ENCODE measurements at regions not wholly inside any gene's neighbourhood (a gene's known extent, or its start where the extent isn't known, plus 50 kb on each side); places are given as distances from the start of the nearest gene placed in this dataset.

DNA sequence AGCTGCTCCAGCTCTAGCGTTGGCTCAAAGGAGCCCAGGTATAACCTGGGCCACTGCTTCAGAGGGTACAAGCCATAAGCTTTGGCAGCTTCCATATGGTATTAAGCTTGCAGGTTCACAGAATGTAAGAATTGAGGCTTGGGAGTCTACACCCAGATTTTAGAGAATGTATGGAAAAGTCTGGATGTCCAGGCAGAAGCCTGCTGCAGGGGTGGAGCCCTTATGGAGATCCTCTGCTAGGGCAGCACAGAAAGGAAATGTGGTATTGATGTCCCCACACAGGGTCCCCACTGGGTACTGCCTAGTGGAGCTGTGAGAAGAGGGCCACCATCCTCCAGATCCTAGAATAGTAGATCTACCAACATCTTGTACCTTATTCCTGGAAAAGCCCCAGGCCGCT is 626.9 kb downstream of the MAT2B start:
- no peaks in the 10 kb centered on the region for H3K9me3 ChIP-seq
- no peak overlapping the region for H3K4me3 ChIP-seq (replicated peaks in 1 of 3)
- H3K4me1 ChIP-seq: no peaks in the 10 kb centered on the region
- no peak for DNase-seq
- no peak overlapping the region for H3K27ac ChIP-seq
- H3K27me3 ChIP-seq: no peaks in the 10 kb centered on the region
- H3K36me3 ChIP-seq: no peaks in the 10 kb centered on the region
- 97 to 100% methylated on average over 1 to 2 of the region's 2 CpGs for WGBS, 2 donors
- no peak for TF ChIP-seq CTCF (IDR thresholded peaks at IDR 0.05)
- TF ChIP-seq POLR2A (IDR thresholded peaks at IDR 0.05): no peak
- intact Hi-C loops (cut with DNase I): no loop called here

DNA sequence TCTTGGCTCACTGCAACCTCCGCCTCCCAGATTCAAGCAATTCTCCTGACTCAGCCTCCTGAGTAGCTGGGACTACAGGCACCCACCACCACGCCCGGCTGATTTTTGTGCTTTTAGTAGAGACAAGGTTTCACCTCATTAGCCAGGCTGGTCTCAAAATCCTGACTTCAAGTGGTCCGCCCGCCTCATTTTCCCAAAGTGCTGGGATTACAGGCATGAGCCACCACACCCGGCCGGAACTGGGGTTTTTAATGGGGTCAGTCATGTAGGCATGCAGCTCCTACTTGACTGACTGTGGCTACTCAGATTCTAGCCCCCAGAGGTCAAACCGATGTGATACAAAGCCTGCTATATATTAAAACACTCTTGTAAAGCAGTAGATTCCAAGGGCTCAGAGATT is 631.7 kb downstream of the MAT2B start:
- Histone ChIP-seq H3K4me3 (replicated peaks in 1 of 3) (no peak overlapping the region), H3K27ac (no peak overlapping the region), H3K27me3 (no peaks in the 10 kb centered on the region), H3K9me3 (no peaks in the 10 kb centered on the region), H3K4me1 (no peaks in the 10 kb centered on the region), H3K36me3 (no peaks in the 10 kb centered on the region)
- no peak for DNase-seq
- TF ChIP-seq POLR2A (IDR thresholded peaks at IDR 0.05) (no peak), CTCF (IDR thresholded peaks at IDR 0.05) (no peak)
- intact Hi-C loops (cut with DNase I): no loop called here
- 89 to 96% methylated on average over 8 of the region's 8 CpGs for WGBS, 2 donors

DNA sequence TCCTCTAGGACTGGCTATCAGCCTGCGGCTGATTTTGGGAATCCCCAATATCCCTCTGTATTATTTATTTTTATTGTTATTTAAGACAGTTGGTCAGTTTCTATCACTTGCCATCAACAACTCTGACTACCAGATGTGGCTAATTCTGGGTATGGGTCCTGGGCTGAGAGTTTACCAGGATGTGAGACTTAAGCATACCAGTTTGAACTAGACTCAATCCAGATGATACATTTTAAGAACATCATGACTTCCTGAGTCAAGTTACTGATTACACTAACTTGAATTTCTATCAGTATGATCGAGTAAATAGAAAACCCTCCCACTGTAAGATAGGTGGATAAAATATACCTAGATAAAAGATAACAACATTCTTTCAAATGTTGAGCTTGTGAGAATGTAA is 634.0 kb downstream of the MAT2B start:
- WGBS, 2 donors: 93 to 94% methylated on average over 2 of the region's 2 CpGs
- Histone ChIP-seq H3K4me3 (replicated peaks in 1 of 3) (no peak overlapping the region), H3K27me3 (no peaks in the 10 kb centered on the region), H3K27ac (no peak overlapping the region), H3K36me3 (no peaks in the 10 kb centered on the region), H3K4me1 (no peaks in the 10 kb centered on the region), H3K9me3 (no peaks in the 10 kb centered on the region)
- DNase-seq: no peak
- intact Hi-C loops (cut with DNase I): no loop called here
- TF ChIP-seq POLR2A (IDR thresholded peaks at IDR 0.05) (no peak), CTCF (IDR thresholded peaks at IDR 0.05) (no peak)

DNA sequence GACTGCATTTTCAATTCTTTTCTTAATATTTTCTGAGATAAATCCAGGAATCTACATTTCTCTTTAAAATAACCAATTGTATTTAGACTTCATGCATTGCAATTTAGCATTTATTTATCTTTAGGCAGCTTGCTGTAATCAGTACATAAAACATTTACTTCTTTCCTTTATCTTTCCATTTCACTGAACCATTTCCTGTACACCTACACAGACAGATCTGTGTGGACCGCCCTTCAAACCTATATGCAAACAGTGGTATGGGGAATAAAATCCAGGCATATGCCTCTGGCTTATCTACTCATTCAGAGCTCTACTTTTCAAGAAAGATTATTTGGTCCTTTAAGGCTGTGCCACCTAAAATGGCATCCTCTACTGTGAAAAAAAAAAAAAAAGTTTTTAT is 640.0 kb downstream of the MAT2B start:
- intact Hi-C loops (cut with DNase I): no loop called here
- 75 to 88% methylated on average over 1 of the region's 1 CpG for WGBS, 2 donors
- no peak for TF ChIP-seq CTCF (IDR thresholded peaks at IDR 0.05)
- no peak for TF ChIP-seq POLR2A (IDR thresholded peaks at IDR 0.05)
- no peak for DNase-seq
- Histone ChIP-seq H3K4me3 (replicated peaks in 1 of 3) (no peak overlapping the region), H3K36me3 (no peaks in the 10 kb centered on the region), H3K27me3 (no peaks in the 10 kb centered on the region), H3K27ac (no peak overlapping the region), H3K9me3 (no peaks in the 10 kb centered on the region), H3K4me1 (no peaks in the 10 kb centered on the region)

DNA sequence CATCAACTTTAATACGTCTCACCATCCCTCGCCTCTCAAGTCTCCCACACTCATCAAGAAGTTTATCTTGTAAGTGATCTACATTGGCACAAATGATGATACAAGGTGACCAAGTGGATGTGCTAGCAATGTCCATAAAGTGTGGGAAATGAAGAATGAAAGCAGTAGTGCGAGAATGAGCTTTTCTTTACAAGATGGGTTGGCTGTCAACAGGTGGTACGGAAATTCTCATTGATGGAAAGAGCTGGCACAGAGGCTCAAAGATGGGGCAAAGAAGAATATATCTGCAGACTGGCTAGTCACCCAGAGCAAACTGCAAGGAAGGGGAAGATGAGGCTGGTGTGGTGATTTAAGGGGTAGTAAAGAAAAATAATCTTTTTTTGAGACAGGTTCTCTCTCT is 640.8 kb downstream of the MAT2B start:
- WGBS, 2 donors: 91 to 94% methylated on average over 4 of the region's 4 CpGs
- intact Hi-C loops (cut with DNase I): no loop called here

More for the DNA sequence above, 640.8 kb downstream of the MAT2B start:
- Histone ChIP-seq H3K36me3 (no peaks in the 10 kb centered on the region), H3K4me3 (replicated peaks in 1 of 3) (no peak overlapping the region), H3K27me3 (no peaks in the 10 kb centered on the region), H3K9me3 (no peaks in the 10 kb centered on the region), H3K4me1 (no peaks in the 10 kb centered on the region), H3K27ac (no peak overlapping the region)
- TF ChIP-seq POLR2A (IDR thresholded peaks at IDR 0.05) (no peak), CTCF (IDR thresholded peaks at IDR 0.05) (no peak)
- DNase-seq: no peak

Data from thyroid gland (tissue), 4 donors.